SKM-1 treated with dmso at 0.1 percent for 144 hours (cell line): ENCODE measurements at regions not wholly inside any gene's neighbourhood (a gene's known extent, or its start where the extent isn't known, plus 50 kb on each side); places are given as distances from the start of the nearest gene placed in this dataset.

ENCODE experiments used
- DNase-seq: peaks from one replicate; lab custom pipeline; 2025; ENCODE audit not compliant: unreplicated experiment; lab: John Stamatoyannopoulos, UW

- no peak for DNase-seq
Observed at GRCh38 chr2:81703831-81704230, 1399.3 kb upstream of the LRRTM1 start.

GRCh38 chr2:81692566-81692965 lies 1388.0 kb upstream of the LRRTM1 start:
- DNase-seq, result no peak

- no peak for DNase-seq
Observed at GRCh38 chr2:81675641-81676040, 1371.1 kb upstream of the LRRTM1 start.

GRCh38 chr2:81672923-81673322 lies 1368.4 kb upstream of the LRRTM1 start:
- DNase-seq, result no peak

- no peak for DNase-seq
Observed at GRCh38 chr2:81672516-81672915, 1368.0 kb upstream of the LRRTM1 start.

GRCh38 chr2:81670885-81671284 lies 1366.3 kb upstream of the LRRTM1 start:
- no peak for DNase-seq

GRCh38 chr2:81661081-81661480 lies 1356.5 kb upstream of the LRRTM1 start:
- no peak for DNase-seq

- DNase-seq, result no peak
Observed at GRCh38 chr2:81658227-81658626, 1353.7 kb upstream of the LRRTM1 start.

GRCh38 chr2:81650048-81650971 lies 1345.8 kb upstream of the LRRTM1 start:
- no peak for DNase-seq

- no peak for DNase-seq
Observed at GRCh38 chr2:81648806-81649205, 1344.3 kb upstream of the LRRTM1 start.

- DNase-seq, result no peak
Observed at GRCh38 chr2:81648370-81648769, 1343.8 kb upstream of the LRRTM1 start.

- no peak for DNase-seq
Observed at GRCh38 chr2:81647715-81648230, 1343.2 kb upstream of the LRRTM1 start.

GRCh38 chr2:81645745-81646301 lies 1341.3 kb upstream of the LRRTM1 start:
- peak; percentile 11 for DNase-seq

GRCh38 chr2:81644189-81644588 lies 1339.6 kb upstream of the LRRTM1 start:
- DNase-seq, result no peak

GRCh38 chr2:81624825-81625224 lies 1320.3 kb upstream of the LRRTM1 start:
- no peak for DNase-seq

GRCh38 chr2:81600088-81600487 lies 1295.5 kb upstream of the LRRTM1 start:
- no peak for DNase-seq

GRCh38 chr2:81598453-81598852 lies 1293.9 kb upstream of the LRRTM1 start:
- no peak for DNase-seq

- DNase-seq, result no peak
Observed at GRCh38 chr2:81589406-81589805, 1284.9 kb upstream of the LRRTM1 start.

- no peak for DNase-seq
Observed at GRCh38 chr2:81583311-81584108, 1279.0 kb upstream of the LRRTM1 start.

GRCh38 chr2:81576713-81577112 lies 1272.2 kb upstream of the LRRTM1 start:
- DNase-seq, result no peak

GRCh38 chr2:81551040-81551634 lies 1246.6 kb upstream of the LRRTM1 start:
- DNase-seq, result no peak
